ENCODE measurements at regions not wholly inside any gene's neighbourhood (a gene's known extent, or its start where the extent isn't known, plus 50 kb on each side); places are given as distances from the start of the nearest gene placed in this dataset.

GRCh38 chrX:8323356-8323755 lies 141.3 kb upstream of the VCX3B start:
- DNase-seq, result no peak

GRCh38 chrX:8341814-8342590 lies 122.6 kb upstream of the VCX3B start:
- no peak for DNase-seq

- DNase-seq, result no peak
Measured at GRCh38 chrX:8345473-8345872, 119.2 kb upstream of the VCX3B start.

GRCh38 chrX:8346060-8346459 lies 118.6 kb upstream of the VCX3B start:
- no peak for DNase-seq

GRCh38 chrX:8346892-8347291 lies 117.7 kb upstream of the VCX3B start:
- DNase-seq, result no peak

GRCh38 chrX:8349816-8350544 lies 114.7 kb upstream of the VCX3B start:
- no peak for DNase-seq

GRCh38 chrX:8358302-8358701 lies 106.3 kb upstream of the VCX3B start:
- no peak for DNase-seq

GRCh38 chrX:8364369-8365141 lies 100.1 kb upstream of the VCX3B start:
- peak; percentile 65 for DNase-seq

GRCh38 chrX:8366481-8366880 lies 98.1 kb upstream of the VCX3B start:
- no peak for DNase-seq

GRCh38 chrX:8374041-8374825 lies 90.4 kb upstream of the VCX3B start:
- DNase-seq, result no peak

GRCh38 chrX:8377041-8377440 lies 87.6 kb upstream of the VCX3B start:
- DNase-seq, result no peak

GRCh38 chrX:8390771-8391170 lies 73.9 kb upstream of the VCX3B start:
- no peak for DNase-seq

- DNase-seq, result no peak
Measured at GRCh38 chrX:8403988-8404387, 60.6 kb upstream of the VCX3B start.

- no peak for DNase-seq
Measured at GRCh38 chrX:8404471-8404870, 60.2 kb upstream of the VCX3B start.

GRCh38 chrX:8404926-8405325 lies 59.7 kb upstream of the VCX3B start:
- DNase-seq, result no peak

- no peak for DNase-seq
Measured at GRCh38 chrX:8405631-8406030, 59.0 kb upstream of the VCX3B start.

- DNase-seq, result no peak
Measured at GRCh38 chrX:8413279-8413678, 51.4 kb upstream of the VCX3B start.

Measured in NCI-H526 treated with DMSO at 0.1 percent for 48 hours (cell line).